Trophoblast cell (in vitro differentiated cells and primary cell): ENCODE measurements at regions not wholly inside any gene's neighbourhood (a gene's known extent, or its start where the extent isn't known, plus 50 kb on each side); places are given as distances from the start of the nearest gene placed in this dataset.
"Not testable (repeated sequence)": the region's sequence is repeated elsewhere in the genome, so short reads cannot be mapped to it uniquely, and the experiment has no call there.

Source experiments
- DNase-seq, 2 donors: peaks; one replicate each; pipeline ENCODE4 v3.0.0-alpha.2; 2016
- H2AFZ ChIP-seq: 2 replicates; pipeline ENCODE4 v1.6.1; 2013; ENCODE audit warnings: low read length, moderate library complexity, mild to moderate bottlenecking; ENCODE audit not compliant: insufficient read depth, poor library complexity
- H2AK5ac ChIP-seq: 2 replicates; pipeline ENCODE4 v1.6.1; 2013; ENCODE audit warnings: mild to moderate bottlenecking, low read length
- H2BK120ac ChIP-seq: 2 replicates; pipeline ENCODE4 v1.6.1; 2013; ENCODE audit warnings: low read length, mild to moderate bottlenecking, moderate library complexity; ENCODE audit not compliant: insufficient read depth, poor library complexity
- H2BK12ac ChIP-seq: 2 replicates; pipeline ENCODE4 v1.6.1; 2013; ENCODE audit warnings: mild to moderate bottlenecking, low read length, moderate library complexity
- H2BK5ac ChIP-seq: 2 replicates; pipeline ENCODE4 v1.6.1; 2013; ENCODE audit warnings: low read length, low read depth, moderate library complexity, mild to moderate bottlenecking; ENCODE audit not compliant: poor library complexity
- H3K14ac ChIP-seq: 2 replicates; pipeline ENCODE4 v1.6.1; 2013; ENCODE audit warnings: mild to moderate bottlenecking, low read length
- H3K18ac ChIP-seq: 2 replicates; pipeline ENCODE4 v1.6.1; 2013; ENCODE audit warnings: mild to moderate bottlenecking, low read length
- H3K23ac ChIP-seq: 2 replicates; pipeline ENCODE4 v1.6.1; 2013; ENCODE audit warnings: low read length
- H3K27ac ChIP-seq: 2 replicates; pipeline ENCODE4 v1.5.1; 2013; ENCODE audit warnings: low read depth, mild to moderate bottlenecking, inconsistent platforms, low read length, moderate library complexity
- H3K27me3 ChIP-seq: 2 replicates; pipeline ENCODE4 v1.6.1; 2013; ENCODE audit warnings: inconsistent platforms, mild to moderate bottlenecking, low read length, moderate library complexity; ENCODE audit not compliant: insufficient read depth
- H3K36me3 ChIP-seq, 2 experiments: 1 replicate in 1 of 2; 2 replicates in 1 of 2; pipeline ENCODE4 v1.6.1; 2013; ENCODE audit warnings: low read length in 2 of 2, mild to moderate bottlenecking in 2 of 2, moderate library complexity in 1 of 2; ENCODE audit not compliant: insufficient read depth in 2 of 2, control insufficient read depth in 1 of 2
- H3K4ac ChIP-seq: 2 replicates; pipeline ENCODE4 v1.6.1; 2013; ENCODE audit warnings: low read depth, mild to moderate bottlenecking, low read length, moderate library complexity
- H3K4me1 ChIP-seq, 2 experiments: 1 replicate in 1 of 2; 2 replicates in 1 of 2; pipeline ENCODE4 v1.6.1; 2013; ENCODE audit warnings: low read length in 2 of 2, mild to moderate bottlenecking in 2 of 2, moderate library complexity in 1 of 2; ENCODE audit not compliant: insufficient read depth in 2 of 2, control insufficient read depth in 1 of 2
- H3K4me2 ChIP-seq: 2 replicates; pipeline ENCODE4 v1.6.1; 2013; ENCODE audit warnings: inconsistent platforms, mild to moderate bottlenecking, low read length, moderate library complexity
- H3K4me3 ChIP-seq: 2 replicates; pipeline ENCODE4 v1.5.1; 2013; ENCODE audit warnings: mild to moderate bottlenecking, low read depth, low read length, inconsistent platforms
- H3K79me1 ChIP-seq: one replicate; pipeline ENCODE4 v1.6.1; 2013; ENCODE audit warnings: low read length
- H3K79me2 ChIP-seq: 2 replicates; pipeline ENCODE4 v1.6.1; 2013; ENCODE audit warnings: low read length, mild to moderate bottlenecking; ENCODE audit not compliant: control insufficient read depth, insufficient read depth, poor library complexity
- H3K9ac ChIP-seq: 2 replicates; pipeline ENCODE4 v1.6.1; 2013; ENCODE audit warnings: mild to moderate bottlenecking, low read length
- H3K9me3 ChIP-seq: 2 replicates; pipeline ENCODE4 v1.6.1; 2013; ENCODE audit warnings: low read depth, mild to moderate bottlenecking, control low read depth, inconsistent platforms, low read length; ENCODE audit not compliant: insufficient read depth
- H4K12ac ChIP-seq: 2 replicates; pipeline ENCODE4 v1.6.1; 2013; ENCODE audit warnings: low read depth, mild to moderate bottlenecking, low read length, moderate library complexity
- H4K8ac ChIP-seq: 2 replicates; pipeline ENCODE4 v1.6.1; 2013; ENCODE audit warnings: low read depth, mild to moderate bottlenecking, low read length, moderate library complexity
- H4K91ac ChIP-seq: one replicate; pipeline ENCODE4 v1.6.1; 2013; ENCODE audit warnings: low read depth, mild to moderate bottlenecking, low read length, moderate library complexity
- WGBS: extraction: QIAGEN DNeasy Blood & Tissue Kit; methylation state at CpG from one replicate; pipeline ENCODE4 v1.1.7; 2013; ENCODE audit warnings: missing lambda C conversion rate; ENCODE audit not compliant: insufficient read length, insufficient coverage; ENCODE audit errors: extremely low coverage; 5-methylcytosine and 5-hydroxymethylcytosine counted together

GRCh38 chr7:41399171-41399570 is 303.7 kb downstream of the INHBA start:
- Histone ChIP-seq H4K12ac (no peak overlapping the region), H4K91ac (peak overlapping the region; percentile 51), H4K8ac (no peak overlapping the region), H3K27ac (peak overlapping the region; percentile 74), H3K79me1 (peaks cover 13% of the 10 kb centered on the region), H3K14ac (no peak overlapping the region), H3K4me1 (peaks cover 4 to 5% of the 10 kb centered on the region in 2 experiments), H2AK5ac (no peak overlapping the region), H3K4me3 (no peak overlapping the region), H3K9ac (no peak overlapping the region), H2BK5ac (no peak overlapping the region), H2AFZ (no peak overlapping the region), H3K9me3 (no peaks in the 10 kb centered on the region), H3K36me3 (no peaks in the 10 kb centered on the region), H3K27me3 (no peaks in the 10 kb centered on the region), H3K4ac (no peak overlapping the region), H2BK12ac (peak overlapping the region; percentile 30), H2BK120ac (peak overlapping the region; percentile 63), H3K18ac (no peak overlapping the region), H3K79me2 (no peaks in the 10 kb centered on the region), H3K23ac (no peak overlapping the region), H3K4me2 (no peak overlapping the region)
- WGBS = no CpG with 5 or more reads among the region's 3 CpGs
- peak; percentile 26 to 38 for DNase-seq

GRCh38 chr7:41391818-41392217 is 311.1 kb downstream of the INHBA start:
- Histone ChIP-seq H3K27me3 (no peaks in the 10 kb centered on the region), H3K4me2 (no peak overlapping the region), H2BK5ac (no peak overlapping the region), H3K79me2 (no peaks in the 10 kb centered on the region), H3K4me3 (no peak overlapping the region), H4K91ac (no peak overlapping the region), H3K18ac (no peak overlapping the region), H4K8ac (no peak overlapping the region), H3K4ac (no peak overlapping the region), H2BK120ac (no peak overlapping the region), H2BK12ac (no peak overlapping the region), H3K14ac (no peak overlapping the region), H3K79me1 (peaks cover 4% of the 10 kb centered on the region), H2AFZ (no peak overlapping the region), H3K4me1 (no peaks in the 10 kb centered on the region), H2AK5ac (no peak overlapping the region), H3K23ac (no peak overlapping the region), H3K9me3 (no peaks in the 10 kb centered on the region), H3K36me3 (no peaks in the 10 kb centered on the region), H4K12ac (no peak overlapping the region), H3K9ac (no peak overlapping the region), H3K27ac (no peak overlapping the region)
- DNase-seq = no peak
- WGBS = no CpG with 5 or more reads among the region's 3 CpGs

- H3K4ac ChIP-seq, H3K27ac ChIP-seq, H2AFZ ChIP-seq, H3K4me3 ChIP-seq, H2BK12ac ChIP-seq, H3K27me3 ChIP-seq, H3K23ac ChIP-seq, DNase-seq, H2BK120ac ChIP-seq, H3K18ac ChIP-seq, H3K9me3 ChIP-seq, H3K4me2 ChIP-seq, H3K14ac ChIP-seq, H4K8ac ChIP-seq, H3K36me3 ChIP-seq, H4K12ac ChIP-seq, H3K9ac ChIP-seq, H2BK5ac ChIP-seq, H3K4me1 ChIP-seq, H3K79me2 ChIP-seq, H2AK5ac ChIP-seq, H4K91ac ChIP-seq: not testable (repeated sequence)
- 100% methylated on average over 1 of the region's 3 CpGs for WGBS
- peaks cover 11% of the 10 kb centered on the region for H3K79me1 ChIP-seq
Measured at GRCh38 chr7:41388933-41389332, 314.0 kb downstream of the INHBA start.

- Histone ChIP-seq H3K4me2 (no peak overlapping the region), H3K4me3 (no peak overlapping the region), H4K91ac (peak overlapping the region; percentile 59), H2AK5ac (no peak overlapping the region), H3K27me3 (no peaks in the 10 kb centered on the region), H3K4ac (no peak overlapping the region), H3K23ac (no peak overlapping the region), H3K18ac (no peak overlapping the region), H3K4me1 (peaks cover 3 to 11% of the 10 kb centered on the region in 2 experiments), H3K9me3 (no peaks in the 10 kb centered on the region), H3K27ac (peak overlapping the region; percentile 37), H3K14ac (no peak overlapping the region), H4K8ac (no peak overlapping the region), H2BK12ac (no peak overlapping the region), H4K12ac (no peak overlapping the region), H2AFZ (peak overlapping the region; percentile 17), H3K9ac (no peak overlapping the region), H2BK5ac (peak overlapping the region; percentile 50), H2BK120ac (no peak overlapping the region), H3K36me3 (no peaks in the 10 kb centered on the region), H3K79me1 (peaks cover 17% of the 10 kb centered on the region), H3K79me2 (no peaks in the 10 kb centered on the region)
- no CpG with 5 or more reads among the region's 1 CpG for WGBS
- no peak for DNase-seq
Measured at GRCh38 chr7:41385996-41386395, 316.9 kb downstream of the INHBA start.
